ENCODE measurements at regions not wholly inside any gene's neighbourhood (a gene's known extent, or its start where the extent isn't known, plus 50 kb on each side); places are given as distances from the start of the nearest gene placed in this dataset.

- Histone ChIP-seq H3K9me3 (ENCODE audit: control insufficient read depth, low read depth, low read length) (no peaks in the 10 kb centered on the region), H2AFZ (ENCODE audit: control insufficient read depth, low read length) (no peak overlapping the region), H3K4me1 (ENCODE audit: control insufficient read depth, extremely low read depth, insufficient read depth, low read length) (peaks cover 12% of the 10 kb centered on the region), H3K9me1 (ENCODE audit: control insufficient read depth, extremely low read depth, insufficient read depth, low read length) (no peaks in the 10 kb centered on the region), H3K79me2 (ENCODE audit: control insufficient read depth, insufficient read depth, low read length) (no peaks in the 10 kb centered on the region), H3K9ac (ENCODE audit: control insufficient read depth, extremely low read depth, insufficient read depth, low read length) (no peak overlapping the region), H4K20me1 (ENCODE audit: control insufficient read depth, extremely low read depth, insufficient read depth, low read length) (no peaks in the 10 kb centered on the region), H3K27me3 (ENCODE audit: control insufficient read depth, extremely low read depth, insufficient read depth, low read length) (no peaks in the 10 kb centered on the region), H3K4me2 (ENCODE audit: control insufficient read depth, extremely low read depth, insufficient read depth, low read depth, low read length) (no peak overlapping the region), H3K4me3 (ENCODE audit: control insufficient read depth in 2 of 3, extremely low read depth in 1 of 3, insufficient read depth in 2 of 3, low read depth in 1 of 3, low read length in 3 of 3) (no peak overlapping the region), H3K36me3 (ENCODE audit: control insufficient read depth in 2 of 2, extremely low read depth in 1 of 2, insufficient read depth in 2 of 2, low read length in 2 of 2) (no peaks in the 10 kb centered on the region), H3K27ac (ENCODE audit: control insufficient read depth, insufficient read depth, low read length) (no peak overlapping the region)
- DNase-seq (ENCODE audit: low read depth, low spot score) (no peak), FAIRE-seq (no peak)
- dilution Hi-C loops (cut with MboI; ENCODE audit: extremely low pct_ligation_motif_present, low sequenced_read_pairs), result no loop called here
- no peak for TF ChIP-seq EZH2 (IDR thresholded peaks at IDR 0.05; ENCODE audit: low read length)
- TF ChIP-seq, protein P1, sequence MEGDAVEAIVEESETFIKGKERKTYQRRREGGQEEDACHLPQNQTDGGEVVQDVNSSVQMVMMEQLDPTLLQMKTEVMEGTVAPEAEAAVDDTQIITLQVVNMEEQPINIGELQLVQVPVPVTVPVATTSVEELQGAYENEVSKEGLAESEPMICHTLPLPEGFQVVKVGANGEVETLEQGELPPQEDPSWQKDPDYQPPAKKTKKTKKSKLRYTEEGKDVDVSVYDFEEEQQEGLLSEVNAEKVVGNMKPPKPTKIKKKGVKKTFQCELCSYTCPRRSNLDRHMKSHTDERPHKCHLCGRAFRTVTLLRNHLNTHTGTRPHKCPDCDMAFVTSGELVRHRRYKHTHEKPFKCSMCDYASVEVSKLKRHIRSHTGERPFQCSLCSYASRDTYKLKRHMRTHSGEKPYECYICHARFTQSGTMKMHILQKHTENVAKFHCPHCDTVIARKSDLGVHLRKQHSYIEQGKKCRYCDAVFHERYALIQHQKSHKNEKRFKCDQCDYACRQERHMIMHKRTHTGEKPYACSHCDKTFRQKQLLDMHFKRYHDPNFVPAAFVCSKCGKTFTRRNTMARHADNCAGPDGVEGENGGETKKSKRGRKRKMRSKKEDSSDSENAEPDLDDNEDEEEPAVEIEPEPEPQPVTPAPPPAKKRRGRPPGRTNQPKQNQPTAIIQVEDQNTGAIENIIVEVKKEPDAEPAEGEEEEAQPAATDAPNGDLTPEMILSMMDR (optimal IDR thresholded peaks at IDR 0.05 in 1 of 3, IDR thresholded peaks at IDR 0.05 in 1 of 3, conservative IDR thresholded peaks at IDR 0.05 in 1 of 3; ENCODE audit: extremely low read depth in 1 of 3, insufficient read depth in 2 of 3, low read length in 3 of 3), result no peak
Observed at GRCh38 chr4:148982200-148982599, 540.0 kb upstream of the NR3C2 start.

DNA sequence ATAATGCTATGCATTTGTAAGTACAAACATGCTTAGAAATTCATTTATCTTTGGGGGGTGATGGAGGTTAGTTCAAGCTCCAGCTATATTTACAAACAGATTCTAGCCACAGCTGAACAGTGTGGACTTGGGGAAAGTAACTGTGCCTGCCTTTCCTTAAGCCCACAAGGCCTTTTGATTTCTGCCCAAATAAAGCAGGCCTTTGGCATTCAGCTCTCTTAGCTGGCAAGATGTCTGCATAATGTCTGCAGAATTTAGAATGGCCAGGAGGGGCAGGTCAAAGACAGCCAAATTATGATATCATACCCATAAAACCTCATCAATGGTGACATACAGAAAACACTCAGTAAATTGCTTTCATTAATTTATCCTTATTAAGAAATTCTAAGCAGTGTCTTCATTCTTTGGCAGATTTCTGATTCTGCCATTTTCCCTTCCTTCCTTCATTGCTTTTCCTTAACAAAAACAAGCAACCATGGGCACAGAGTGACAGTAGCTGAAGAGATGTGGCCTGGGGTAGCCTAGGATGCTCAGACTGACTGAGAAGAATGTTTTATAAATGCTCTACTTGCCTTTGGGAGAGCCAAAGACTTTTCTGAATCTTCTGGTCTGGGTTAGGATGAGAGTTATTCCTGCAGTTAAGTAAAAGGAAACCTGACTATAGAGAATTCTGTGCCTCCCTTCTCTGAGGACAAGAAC is 538.7 kb upstream of the NR3C2 start:
- FAIRE-seq, result no peak
- dilution Hi-C loops (cut with MboI; ENCODE audit: extremely low pct_ligation_motif_present, low sequenced_read_pairs), result no loop called here
- TF ChIP-seq, protein P1 (optimal IDR thresholded peaks at IDR 0.05 in 1 of 3, IDR thresholded peaks at IDR 0.05 in 1 of 3, conservative IDR thresholded peaks at IDR 0.05 in 1 of 3; ENCODE audit: extremely low read depth in 1 of 3, insufficient read depth in 2 of 3, low read length in 3 of 3), result no peak
- TF ChIP-seq EZH2 (IDR thresholded peaks at IDR 0.05; ENCODE audit: low read length), result no peak

More for the DNA sequence above, 538.7 kb upstream of the NR3C2 start:
- no peak overlapping the region for H3K27ac ChIP-seq (ENCODE audit: control insufficient read depth, insufficient read depth, low read length)
- no peaks in the 10 kb centered on the region for H3K36me3 ChIP-seq (ENCODE audit: control insufficient read depth in 2 of 2, extremely low read depth in 1 of 2, insufficient read depth in 2 of 2, low read length in 2 of 2)
- no peak overlapping the region for H3K9ac ChIP-seq (ENCODE audit: control insufficient read depth, extremely low read depth, insufficient read depth, low read length)
- H3K9me3 ChIP-seq (ENCODE audit: control insufficient read depth, low read depth, low read length), result no peaks in the 10 kb centered on the region
- no peaks in the 10 kb centered on the region for H3K27me3 ChIP-seq (ENCODE audit: control insufficient read depth, extremely low read depth, insufficient read depth, low read length)
- H3K9me1 ChIP-seq (ENCODE audit: control insufficient read depth, extremely low read depth, insufficient read depth, low read length), result no peaks in the 10 kb centered on the region
- no peaks in the 10 kb centered on the region for H4K20me1 ChIP-seq (ENCODE audit: control insufficient read depth, extremely low read depth, insufficient read depth, low read length)
- no peak overlapping the region for H2AFZ ChIP-seq (ENCODE audit: control insufficient read depth, low read length)
- H3K79me2 ChIP-seq (ENCODE audit: control insufficient read depth, insufficient read depth, low read length), result no peaks in the 10 kb centered on the region
- peaks cover 7% of the 10 kb centered on the region for H3K4me1 ChIP-seq (ENCODE audit: control insufficient read depth, extremely low read depth, insufficient read depth, low read length)
- no peak overlapping the region for H3K4me3 ChIP-seq (ENCODE audit: control insufficient read depth in 2 of 3, extremely low read depth in 1 of 3, insufficient read depth in 2 of 3, low read depth in 1 of 3, low read length in 3 of 3)
- H3K4me2 ChIP-seq (ENCODE audit: control insufficient read depth, extremely low read depth, insufficient read depth, low read depth, low read length), result no peak overlapping the region
- no peak for DNase-seq (ENCODE audit: low read depth, low spot score)
